Uterus (tissue), 3 donors: ENCODE measurements at regions not wholly inside any gene's neighbourhood (a gene's known extent, or its start where the extent isn't known, plus 50 kb on each side); places are given as distances from the start of the nearest gene placed in this dataset.

ENCODE experiments used
- DNase-seq, 2 donors: peaks; one replicate each; pipeline ENCODE4 v3.0.0-alpha.2; 2019 to 2020
- H3K27ac ChIP-seq, 2 donors: fragments of 200-600 bp; sonication (generic); 1 replicate in 1 of 2; 2 replicates in 1 of 2; pipeline ENCODE4 v1.5.1; 2016 to 2018
- H3K27me3 ChIP-seq, 2 donors: fragments of 200-600 bp; sonication (generic); one replicate each; pipeline ENCODE4 v1.5.1; 2018 to 2019; ENCODE audit warnings: control low read depth in 1 of 2
- H3K36me3 ChIP-seq, 2 donors: fragments of 200-600 bp; sonication (generic); one replicate each; pipeline ENCODE4 v1.5.1; 2019; ENCODE audit warnings: control low read depth in 1 of 2
- H3K4me1 ChIP-seq, 2 donors: fragments of 200-600 bp; sonication (generic); one replicate each; pipeline ENCODE4 v1.5.1; 2018 to 2019; ENCODE audit warnings: control low read depth in 1 of 2
- H3K4me3 ChIP-seq, 2 donors: fragments of 200-600 bp; sonication (generic); 1 replicate in 1 of 2; 2 replicates in 1 of 2; pipeline ENCODE4 v1.5.1; 2018 to 2019; ENCODE audit warnings: mild to moderate bottlenecking in 1 of 2
- H3K9me3 ChIP-seq, 2 donors: fragments of 200-600 bp; sonication (generic); one replicate each; pipeline ENCODE4 v1.5.1; 2019; ENCODE audit warnings: control low read depth in 1 of 2
- POLR2A ChIP-seq, 2 donors: fragments of 450-650 bp; IDR thresholded peaks; one replicate each; pipeline ENCODE4 v1.6.1; 2016; ENCODE audit warnings: antibody characterized with exemption in 2 of 2, mild to moderate bottlenecking in 1 of 2, moderate library complexity in 1 of 2
- intact Hi-C: fragments of 100-400 bp; cut with DNase I; formaldehyde crosslinking; loops from one replicate; pipeline ENCODE4 v1.15.1; 2023; ENCODE audit warnings: low total_unique reads
- TF ChIP-seq, protein P1 (sequence below), 4 experiments: fragments of 200-600 bp in 2 of 4; fragments of 450-650 bp in 2 of 4; sonication (generic) in 2 of 4; IDR thresholded peaks; one replicate each; pipeline ENCODE4 v1.5.1; 2016 to 2019; ENCODE audit warnings: antibody characterized with exemption in 4 of 4, mild to moderate bottlenecking in 2 of 4, moderate library complexity in 1 of 4
- donor health status: DM: yes; HTN: yes; CAD: no.

DNA sequence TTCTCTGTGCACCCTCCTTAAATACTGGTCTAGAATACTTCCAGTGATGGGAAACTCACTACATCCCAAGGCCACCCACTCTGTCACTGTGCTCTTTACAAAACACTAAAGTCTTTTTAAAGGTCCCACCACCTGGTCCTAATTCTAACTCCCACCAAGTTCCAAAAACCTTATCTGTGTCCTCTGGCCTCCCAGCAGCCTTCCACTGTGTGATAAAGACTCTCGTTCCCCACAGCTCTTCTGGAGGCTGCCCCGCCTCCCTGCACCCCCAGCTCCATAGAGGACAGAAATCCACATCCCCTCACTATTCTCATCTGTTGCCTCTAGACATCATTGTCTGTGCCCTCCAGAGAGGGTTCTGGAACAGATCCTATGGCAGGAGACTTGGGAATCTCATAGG lies 276.4 kb downstream of the FAM43A start:
- H3K4me3 ChIP-seq = no peak overlapping the region
- no peaks in the 10 kb centered on the region for H3K9me3 ChIP-seq
- no peaks in the 10 kb centered on the region for H3K36me3 ChIP-seq
- TF ChIP-seq POLR2A (IDR thresholded peaks at IDR 0.05) = no peak
- TF ChIP-seq, protein P1, sequence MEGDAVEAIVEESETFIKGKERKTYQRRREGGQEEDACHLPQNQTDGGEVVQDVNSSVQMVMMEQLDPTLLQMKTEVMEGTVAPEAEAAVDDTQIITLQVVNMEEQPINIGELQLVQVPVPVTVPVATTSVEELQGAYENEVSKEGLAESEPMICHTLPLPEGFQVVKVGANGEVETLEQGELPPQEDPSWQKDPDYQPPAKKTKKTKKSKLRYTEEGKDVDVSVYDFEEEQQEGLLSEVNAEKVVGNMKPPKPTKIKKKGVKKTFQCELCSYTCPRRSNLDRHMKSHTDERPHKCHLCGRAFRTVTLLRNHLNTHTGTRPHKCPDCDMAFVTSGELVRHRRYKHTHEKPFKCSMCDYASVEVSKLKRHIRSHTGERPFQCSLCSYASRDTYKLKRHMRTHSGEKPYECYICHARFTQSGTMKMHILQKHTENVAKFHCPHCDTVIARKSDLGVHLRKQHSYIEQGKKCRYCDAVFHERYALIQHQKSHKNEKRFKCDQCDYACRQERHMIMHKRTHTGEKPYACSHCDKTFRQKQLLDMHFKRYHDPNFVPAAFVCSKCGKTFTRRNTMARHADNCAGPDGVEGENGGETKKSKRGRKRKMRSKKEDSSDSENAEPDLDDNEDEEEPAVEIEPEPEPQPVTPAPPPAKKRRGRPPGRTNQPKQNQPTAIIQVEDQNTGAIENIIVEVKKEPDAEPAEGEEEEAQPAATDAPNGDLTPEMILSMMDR (IDR thresholded peaks at IDR 0.05) = no peak
- no peaks in the 10 kb centered on the region for H3K4me1 ChIP-seq
- no peaks in the 10 kb centered on the region for H3K27me3 ChIP-seq
- no peak overlapping the region for H3K27ac ChIP-seq
- intact Hi-C loops = no loop called here
- no peak for DNase-seq

DNA sequence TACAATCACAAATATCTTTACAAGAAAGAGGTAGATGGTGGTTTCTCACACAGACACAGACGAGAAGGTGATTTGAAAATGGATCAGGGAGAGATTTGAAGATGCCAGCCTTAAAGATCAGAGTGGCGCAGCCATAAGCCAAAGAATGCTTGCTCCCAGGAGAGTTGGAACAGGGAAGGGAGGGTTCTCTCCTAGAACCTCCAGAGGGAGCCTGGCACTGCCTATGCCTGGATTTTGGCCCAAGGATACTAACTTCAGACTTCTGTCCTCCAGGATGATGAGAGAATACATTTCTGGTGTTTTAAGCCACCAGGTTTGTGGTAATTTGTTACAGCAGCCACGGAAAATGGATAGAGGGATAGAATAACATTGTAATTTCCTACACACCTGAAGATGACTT lies 279.1 kb downstream of the FAM43A start:
- Histone ChIP-seq H3K27ac (no peak overlapping the region), H3K4me3 (no peak overlapping the region), H3K4me1 (no peaks in the 10 kb centered on the region), H3K27me3 (no peaks in the 10 kb centered on the region), H3K9me3 (no peaks in the 10 kb centered on the region), H3K36me3 (no peaks in the 10 kb centered on the region)
- TF ChIP-seq, protein P1 (IDR thresholded peaks at IDR 0.05) = no peak
- no peak for TF ChIP-seq POLR2A (IDR thresholded peaks at IDR 0.05)
- intact Hi-C loops = no loop called here
- no peak for DNase-seq

DNA sequence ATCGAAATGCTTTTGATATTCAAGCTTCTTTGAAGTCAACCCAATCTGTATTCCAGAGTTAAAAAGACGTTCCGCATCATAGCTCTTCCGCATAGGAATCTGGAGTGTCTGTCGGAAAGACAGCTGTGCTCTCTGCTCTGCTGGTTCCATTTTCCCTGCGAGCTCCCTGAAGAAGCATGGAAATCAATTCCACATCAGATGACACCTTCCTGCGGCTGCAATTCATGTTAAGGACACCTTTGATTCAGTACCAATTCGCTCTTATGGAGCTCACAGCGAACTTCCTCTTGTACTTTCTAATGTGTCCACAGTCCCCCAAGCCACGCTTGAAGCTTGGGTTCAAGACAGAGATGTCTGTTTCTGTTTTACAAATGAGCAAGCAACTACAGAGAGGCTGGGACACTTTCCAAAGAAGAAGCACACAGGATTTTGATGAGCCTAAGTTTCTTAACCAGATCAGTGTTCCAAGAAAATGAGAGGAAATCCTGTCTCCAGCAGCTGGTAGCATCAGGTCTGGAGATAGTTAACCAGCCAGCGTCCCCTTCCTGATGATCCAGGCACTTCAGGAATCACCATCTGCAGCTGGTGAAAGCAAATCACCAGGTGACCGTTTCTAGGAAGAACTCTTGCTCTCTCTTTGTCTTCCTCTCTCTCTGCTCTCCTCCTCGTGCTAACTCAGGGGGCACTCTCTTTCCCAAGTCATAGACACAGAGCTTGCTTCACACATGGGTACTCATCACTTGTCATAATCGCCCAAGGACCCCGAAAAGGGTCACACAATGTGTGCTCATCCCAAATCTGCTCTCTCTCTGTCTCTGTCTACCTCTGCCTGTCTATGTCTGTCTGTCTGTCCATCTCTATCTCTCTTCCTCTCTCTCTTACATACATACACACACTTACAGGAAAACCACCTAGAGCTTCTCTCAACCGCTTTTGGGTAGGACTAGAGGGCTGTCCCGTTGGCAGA lies 281.8 kb downstream of the FAM43A start:
- Histone ChIP-seq H3K36me3 (no peaks in the 10 kb centered on the region), H3K4me3 (no peak overlapping the region), H3K4me1 (no peaks in the 10 kb centered on the region), H3K27me3 (no peaks in the 10 kb centered on the region), H3K9me3 (peaks cover 0 to 3% of the 10 kb centered on the region in 2 donors), H3K27ac (no peak overlapping the region)
- TF ChIP-seq POLR2A (IDR thresholded peaks at IDR 0.05) = no peak
- TF ChIP-seq, protein P1 (IDR thresholded peaks at IDR 0.05) = no peak
- intact Hi-C loops = no loop called here
- DNase-seq = no peak

DNA sequence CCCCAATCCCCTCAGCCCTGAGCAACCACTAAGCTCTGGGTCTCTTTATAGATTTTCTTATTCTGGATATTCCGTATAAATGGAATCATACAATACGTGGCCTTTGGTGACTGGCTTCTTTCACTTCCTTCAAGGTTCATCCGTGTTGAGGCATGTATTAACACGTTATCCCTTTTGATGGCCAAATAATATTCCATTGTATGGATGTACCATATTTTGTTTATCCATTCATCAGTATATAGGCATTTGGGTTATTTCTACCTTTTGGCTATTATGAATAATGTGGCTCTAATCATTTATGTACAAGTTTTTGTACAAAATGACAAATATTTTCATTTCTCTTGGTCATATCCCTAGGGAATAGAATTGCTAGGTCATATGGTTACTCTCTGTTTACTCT lies 284.4 kb downstream of the FAM43A start:
- DNase-seq = no peak
- H3K27me3 ChIP-seq = no peaks in the 10 kb centered on the region
- intact Hi-C loops = no loop called here

DNA sequence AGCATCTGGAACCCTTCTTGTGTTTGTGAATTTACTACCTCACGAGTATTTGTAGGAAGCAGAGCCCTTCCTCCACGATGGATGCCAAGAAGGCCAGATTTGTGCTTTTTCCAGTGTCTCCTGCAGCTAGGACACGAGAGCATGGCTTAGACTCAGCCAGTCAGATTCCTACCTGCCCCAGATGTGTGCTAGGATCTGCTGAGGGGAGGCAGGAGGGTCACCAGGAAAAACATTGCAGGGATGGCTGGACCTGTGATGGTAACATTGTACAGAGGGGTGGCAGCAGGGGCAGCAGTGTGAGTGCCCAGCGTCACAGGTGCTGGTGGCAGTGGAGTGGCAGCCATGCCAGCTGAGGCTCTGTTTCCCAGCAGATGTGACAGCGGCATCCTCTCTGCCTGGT lies 285.3 kb downstream of the FAM43A start:
- Histone ChIP-seq H3K27me3 (no peaks in the 10 kb centered on the region), H3K4me1 (no peaks in the 10 kb centered on the region), H3K27ac (no peak overlapping the region), H3K9me3 (peaks cover 0 to 3% of the 10 kb centered on the region in 2 donors), H3K4me3 (no peak overlapping the region), H3K36me3 (no peaks in the 10 kb centered on the region)
- intact Hi-C loops = no loop called here
- DNase-seq = no peak
- TF ChIP-seq, protein P1 (IDR thresholded peaks at IDR 0.05) = no peak

More for the DNA sequence above, 284.4 kb downstream of the FAM43A start:
- H3K27ac ChIP-seq = no peak overlapping the region
- H3K4me1 ChIP-seq = no peaks in the 10 kb centered on the region
- peaks cover 0 to 3% of the 10 kb centered on the region in 2 donors for H3K9me3 ChIP-seq
- no peak for TF ChIP-seq POLR2A (IDR thresholded peaks at IDR 0.05)
- TF ChIP-seq, protein P1 (IDR thresholded peaks at IDR 0.05) = no peak
- no peak overlapping the region for H3K4me3 ChIP-seq
- H3K36me3 ChIP-seq = no peaks in the 10 kb centered on the region
